HEK293T (cell line): ENCODE measurements at regions not wholly inside any gene's neighbourhood (a gene's known extent, or its start where the extent isn't known, plus 50 kb on each side); places are given as distances from the start of the nearest gene placed in this dataset.

Source experiments
- FOXM1 ChIP-seq: fragments of 450-650 bp; IDR thresholded peaks from 2 replicates; pipeline ENCODE4 v1.6.1; 2017; ENCODE audit warnings: mild to moderate bottlenecking, borderline replicate concordance
- PKNOX1 ChIP-seq: fragments of 450-650 bp; IDR thresholded peaks from 2 replicates; pipeline ENCODE4 v1.6.1; 2016
- TARDBP ChIP-seq: fragments of 450-650 bp; IDR thresholded peaks from 2 replicates; pipeline ENCODE4 v1.6.1; 2016
- ZNF384 ChIP-seq: fragments of 450-650 bp; IDR thresholded peaks from 2 replicates; pipeline ENCODE4 v1.6.1; 2016

GRCh38 chr3:127124120-127124519 is 68.8 kb upstream of the PRR23E start:
- no peak for TF ChIP-seq TARDBP
- no peak for TF ChIP-seq ZNF384
- no peak for TF ChIP-seq PKNOX1
- TF ChIP-seq FOXM1 = no peak
